ENCODE measurements at regions not wholly inside any gene's neighbourhood (a gene's known extent, or its start where the extent isn't known, plus 50 kb on each side); places are given as distances from the start of the nearest gene placed in this dataset.

- TF ChIP-seq POU6F1 (CRISPR knock-in tag; IDR thresholded peaks at IDR 0.05; ENCODE audit: borderline replicate concordance, low read depth) (no peak), SNAI2 (CRISPR knock-in tag; IDR thresholded peaks at IDR 0.05) (no peak), ZFP3 (CRISPR knock-in tag; IDR thresholded peaks at IDR 0.05) (no peak), BACH2 (CRISPR knock-in tag; IDR thresholded peaks at IDR 0.05; ENCODE audit: borderline replicate concordance) (no peak), ESRRG (CRISPR knock-in tag; IDR thresholded peaks at IDR 0.05) (no peak), PATZ1 (CRISPR knock-in tag; IDR thresholded peaks at IDR 0.05; ENCODE audit: borderline replicate concordance) (no peak), ZNF8 (CRISPR knock-in tag; IDR thresholded peaks at IDR 0.05) (no peak), TOX (CRISPR knock-in tag; IDR thresholded peaks at IDR 0.05; ENCODE audit: borderline replicate concordance) (no peak), ISL1 (CRISPR knock-in tag; IDR thresholded peaks at IDR 0.05) (no peak), PPARA (CRISPR knock-in tag; IDR thresholded peaks at IDR 0.05; ENCODE audit: borderline replicate concordance) (no peak), TSHZ2 (CRISPR knock-in tag; IDR thresholded peaks at IDR 0.05) (no peak), ZNF565 (CRISPR knock-in tag; conservative IDR thresholded peaks at IDR 0.05; ENCODE audit: low read depth) (no peak), ZNF70 (CRISPR knock-in tag; IDR thresholded peaks at IDR 0.05) (no peak), RARB (CRISPR knock-in tag; IDR thresholded peaks at IDR 0.05) (no peak), GLIS3 (CRISPR knock-in tag; IDR thresholded peaks at IDR 0.05) (no peak), CSDC2 (CRISPR knock-in tag; IDR thresholded peaks at IDR 0.05) (no peak), CREB5 (CRISPR knock-in tag; IDR thresholded peaks at IDR 0.05; ENCODE audit: low read depth) (no peak), CSRNP3 (CRISPR knock-in tag; IDR thresholded peaks at IDR 0.05) (no peak), ZC3H10 (CRISPR knock-in tag; IDR thresholded peaks at IDR 0.05) (no peak)
- ATAC-seq = no peak
These were observed 1381.4 kb upstream of the CDH6 start for GRCh38 chr5:29811914-29812679.

- no peak for ATAC-seq
- TF ChIP-seq TSHZ2 (CRISPR knock-in tag; IDR thresholded peaks at IDR 0.05) (no peak), ISL1 (CRISPR knock-in tag; IDR thresholded peaks at IDR 0.05) (no peak), SNAI2 (CRISPR knock-in tag; IDR thresholded peaks at IDR 0.05) (no peak), ZFP3 (CRISPR knock-in tag; IDR thresholded peaks at IDR 0.05) (no peak), CSDC2 (CRISPR knock-in tag; IDR thresholded peaks at IDR 0.05) (no peak), TCF4 (CRISPR knock-in tag; IDR thresholded peaks at IDR 0.05; ENCODE audit: borderline replicate concordance) (no peak), RARB (CRISPR knock-in tag; IDR thresholded peaks at IDR 0.05) (no peak), PATZ1 (CRISPR knock-in tag; IDR thresholded peaks at IDR 0.05; ENCODE audit: borderline replicate concordance) (no peak)
These were observed 1387.7 kb upstream of the CDH6 start for GRCh38 chr5:29805804-29806203.

Data from SK-N-SH treated with all-trans-retinoic acid at 6 μM for 48 hours (cell line).